ENCODE measurements at regions not wholly inside any gene's neighbourhood (a gene's known extent, or its start where the extent isn't known, plus 50 kb on each side); places are given as distances from the start of the nearest gene placed in this dataset.

DNA sequence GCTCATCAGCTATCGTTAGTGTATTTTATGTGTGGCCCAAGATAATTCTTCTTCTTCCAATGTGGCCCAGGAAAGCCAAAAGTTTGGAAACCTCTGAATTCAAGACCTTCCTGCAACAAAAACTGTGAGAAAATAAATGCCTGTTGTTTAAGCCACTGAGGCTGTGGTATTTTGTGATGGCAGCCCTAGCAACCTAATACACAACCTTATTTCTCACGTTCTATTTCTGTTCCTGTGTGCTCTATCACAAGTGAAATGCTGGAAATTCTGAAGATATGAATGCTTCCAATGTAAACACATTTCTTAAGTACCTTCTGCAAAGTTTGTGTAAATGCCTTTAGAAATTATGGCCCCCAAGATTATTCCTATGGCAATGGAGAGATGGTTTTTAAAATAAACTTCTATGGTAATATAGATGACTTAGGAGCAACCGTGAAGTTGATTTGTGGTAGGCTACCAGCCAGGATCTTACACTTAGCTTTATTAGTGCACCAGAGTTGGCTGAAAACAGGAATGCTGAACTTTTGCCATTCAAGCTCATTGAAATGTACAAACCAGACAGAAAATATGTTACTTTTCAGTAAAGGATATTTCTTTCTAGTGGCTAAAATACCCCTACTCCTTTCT, 148.0 kb downstream of the USP46 start:
- Histone ChIP-seq H3K79me2 (ENCODE audit: control insufficient read depth in 1 of 2, insufficient read depth in 2 of 2, low read length in 2 of 2) (no peaks in the 10 kb centered on the region), H4K91ac (replicated peaks; ENCODE audit: insufficient read length, low read length) (no peak overlapping the region), H2AFZ (ENCODE audit: low read length) (no peak overlapping the region), H3K23me2 (ENCODE audit: low read depth, low read length) (no peaks in the 10 kb centered on the region), H3K9me3 (ENCODE audit: insufficient read depth in 2 of 2, low read depth in 1 of 2, low read length in 1 of 2) (no peaks in the 10 kb centered on the region), H3K14ac (ENCODE audit: insufficient read length) (no peak overlapping the region), H3K27me3 (replicated peaks in 1 of 4; ENCODE audit: control insufficient read depth in 3 of 4, extremely low read depth in 1 of 4, insufficient read depth in 3 of 4, low read length in 3 of 4) (no peaks in the 10 kb centered on the region), H3K4me3 (ENCODE audit: extremely low read depth in 1 of 4, insufficient read depth in 2 of 4, low read depth in 3 of 4, low read length in 4 of 4) (no peak overlapping the region), H3K36me3 (ENCODE audit: control insufficient read depth in 2 of 4, insufficient read depth in 4 of 4, low read length in 3 of 4) (no peaks in the 10 kb centered on the region), H2AK5ac (ENCODE audit: low read depth, low read length) (no peak overlapping the region), H3K9ac (replicated peaks in 1 of 4; ENCODE audit: extremely low read depth in 1 of 4, low read depth in 3 of 4, low read length in 3 of 4) (no peak overlapping the region), H3K27ac (ENCODE audit: low read depth, low read length) (no peak overlapping the region), H4K5ac (ENCODE audit: insufficient read length, low read depth, low read length) (no peak overlapping the region), H3K18ac (ENCODE audit: extremely low read depth, low read length) (no peak overlapping the region), H3K23ac (ENCODE audit: insufficient read length) (no peak overlapping the region), H3K56ac (replicated peaks; ENCODE audit: insufficient read length, low read depth, low read length) (no peak overlapping the region), H2BK12ac (ENCODE audit: low read depth, low read length) (no peak overlapping the region), H2BK120ac (replicated peaks; ENCODE audit: low read depth, low read length) (no peak overlapping the region), H3K79me1 (ENCODE audit: low read depth, low read length) (no peaks in the 10 kb centered on the region), H3K4me2 (ENCODE audit: insufficient read depth in 1 of 2, low read depth in 2 of 2, low read length in 2 of 2) (no peak overlapping the region), H2BK15ac (ENCODE audit: low read length) (no peak overlapping the region), H2BK20ac (ENCODE audit: low read length) (no peak overlapping the region), H3K4me1 (replicated peaks in 1 of 4; ENCODE audit: control insufficient read depth in 3 of 4, insufficient read depth in 4 of 4, low read length in 3 of 4) (no peaks in the 10 kb centered on the region), H2BK5ac (ENCODE audit: low read depth, low read length) (no peak overlapping the region), H4K8ac (ENCODE audit: extremely low read depth, insufficient read depth, low read length) (no peak overlapping the region), H4K20me1 (replicated peaks in 1 of 2; ENCODE audit: control insufficient read depth in 1 of 2, insufficient read depth in 2 of 2, low read length in 2 of 2) (no peaks in the 10 kb centered on the region), H3K4ac (replicated peaks; ENCODE audit: insufficient read length, low read depth, low read length) (no peak overlapping the region)
- WGBS, 2 experiments (ENCODE audit: extremely low coverage in 1 of 2, insufficient coverage in 1 of 2, insufficient read length in 1 of 2, insufficient replicate concordance in 2 of 2, low coverage in 1 of 2, low lambda C conversion rate in 2 of 2, missing lambda C conversion rate in 1 of 2): 84% methylated on average over 3 of the region's 3 CpGs; no CpG with 5 or more reads in 1 of the 2 experiments
- CTCF ChIA-PET (ENCODE audit: partially characterized antibody): interaction anchor here (0.6 to 1.5 kb wide), 2 partner anchors 19 to 214 kb away, joined by 3 read pairs; no protein-coding TSS in a partner anchor
- POLR2A ChIA-PET (ENCODE audit: partially characterized antibody): no interaction called here
- DNase-seq (ENCODE audit: low read depth in 1 of 2, low spot score in 2 of 2) (no peak), FAIRE-seq (no peak)
- TF ChIP-seq TBP (IDR thresholded peaks at IDR 0.05; ENCODE audit: low read depth, low read length): no peak
- TF ChIP-seq TEAD4 (IDR thresholded peaks at IDR 0.05; ENCODE audit: low read depth, low read length): no peak
- no peak for TF ChIP-seq HDAC2 (IDR thresholded peaks at IDR 0.05; ENCODE audit: borderline replicate concordance in 1 of 2, low read depth in 2 of 2, low read length in 2 of 2)
- no peak for TF ChIP-seq RNF2 (IDR thresholded peaks at IDR 0.05; ENCODE audit: borderline replicate concordance, low read depth, low read length, missing control alignments, poor library complexity, severe bottlenecking)
- TF ChIP-seq RAD21 (IDR thresholded peaks at IDR 0.05 in 1 of 2, conservative IDR thresholded peaks at IDR 0.05 in 1 of 2; ENCODE audit: low read depth in 2 of 2, low read length in 2 of 2): no peak
- no peak for TF ChIP-seq JUND (IDR thresholded peaks at IDR 0.05; ENCODE audit: low read length)
- TF ChIP-seq PHF8 (conservative IDR thresholded peaks at IDR 0.05; ENCODE audit: low read depth, low read length): no peak
- no peak for TF ChIP-seq BCL11A (IDR thresholded peaks at IDR 0.05; ENCODE audit: low read depth in 2 of 2, low read length in 2 of 2)
- no peak for TF ChIP-seq SRF (IDR thresholded peaks at IDR 0.05; ENCODE audit: low read depth, low read length)
- no peak for TF ChIP-seq RBBP5 (IDR thresholded peaks at IDR 0.05; ENCODE audit: borderline replicate concordance, low read depth, low read length)
- no peak for TF ChIP-seq TCF12 (IDR thresholded peaks at IDR 0.05; ENCODE audit: low read depth, low read length)
- no peak for TF ChIP-seq ASH2L (IDR thresholded peaks at IDR 0.05; ENCODE audit: low read length)
- TF ChIP-seq POLR2AphosphoS5 (IDR thresholded peaks at IDR 0.05; ENCODE audit: low read depth, low read length): no peak

Data from H1 (cell line).